ENCODE measurements at regions not wholly inside any gene's neighbourhood (a gene's known extent, or its start where the extent isn't known, plus 50 kb on each side); places are given as distances from the start of the nearest gene placed in this dataset.

- WGBS, 2 experiments (ENCODE audit: insufficient coverage in 2 of 2) = no CpG with 5 or more reads among the region's 4 CpGs
- H3K27ac ChIP-seq (ENCODE audit: low read depth, low read length, severe bottlenecking) = no peak overlapping the region
These were observed 447.9 kb upstream of the DSEL start for GRCh38 chr18:67964462-67964861.

GRCh38 chr18:67961701-67962440 is 445.4 kb upstream of the DSEL start:
- Histone ChIP-seq H3K9me3 (ENCODE audit: control insufficient read depth, low read length) (no peaks in the 10 kb centered on the region), H3K27ac (ENCODE audit: low read depth, low read length, severe bottlenecking) (no peak overlapping the region), H3K4me3 (ENCODE audit: extremely low read depth, insufficient read depth, low read length, poor library complexity, severe bottlenecking) (no peak overlapping the region), H3K36me3 (ENCODE audit: control insufficient read depth, insufficient read depth, low read length) (no peaks in the 10 kb centered on the region), H3K4me1 (ENCODE audit: control insufficient read depth, insufficient read depth, low read length, poor library complexity, severe bottlenecking) (no peaks in the 10 kb centered on the region)
- WGBS, 2 experiments (ENCODE audit: insufficient coverage in 2 of 2) = 74 to 94% methylated on average over 2 to 3 of the region's 7 CpGs

More at GRCh38 chr18:67964462-67964861, 447.9 kb upstream of the DSEL start:
- Histone ChIP-seq H3K9me3 (ENCODE audit: control insufficient read depth, low read length) (no peaks in the 10 kb centered on the region), H3K4me3 (ENCODE audit: extremely low read depth, insufficient read depth, low read length, poor library complexity, severe bottlenecking) (no peak overlapping the region), H3K36me3 (ENCODE audit: control insufficient read depth, insufficient read depth, low read length) (no peaks in the 10 kb centered on the region), H3K4me1 (ENCODE audit: control insufficient read depth, insufficient read depth, low read length, poor library complexity, severe bottlenecking) (no peaks in the 10 kb centered on the region)

- Histone ChIP-seq H3K4me1 (ENCODE audit: control insufficient read depth, insufficient read depth, low read length, poor library complexity, severe bottlenecking) (no peaks in the 10 kb centered on the region), H3K36me3 (ENCODE audit: control insufficient read depth, insufficient read depth, low read length) (no peaks in the 10 kb centered on the region), H3K4me3 (ENCODE audit: extremely low read depth, insufficient read depth, low read length, poor library complexity, severe bottlenecking) (no peak overlapping the region), H3K9me3 (ENCODE audit: control insufficient read depth, low read length) (no peaks in the 10 kb centered on the region), H3K27ac (ENCODE audit: low read depth, low read length, severe bottlenecking) (no peak overlapping the region)
- WGBS, 2 experiments (ENCODE audit: insufficient coverage in 2 of 2) = no CpG with 5 or more reads among the region's 2 CpGs
These were observed 441.2 kb upstream of the DSEL start for GRCh38 chr18:67957684-67958083.

- no peak overlapping the region for H3K27ac ChIP-seq (ENCODE audit: low read depth, low read length, severe bottlenecking)
- H3K4me3 ChIP-seq (ENCODE audit: extremely low read depth, insufficient read depth, low read length, poor library complexity, severe bottlenecking) = no peak overlapping the region
- no peaks in the 10 kb centered on the region for H3K4me1 ChIP-seq (ENCODE audit: control insufficient read depth, insufficient read depth, low read length, poor library complexity, severe bottlenecking)
- 53 to 60% methylated on average over 2 of the region's 3 CpGs for WGBS, 2 experiments (ENCODE audit: insufficient coverage in 2 of 2)
- no peaks in the 10 kb centered on the region for H3K36me3 ChIP-seq (ENCODE audit: control insufficient read depth, insufficient read depth, low read length)
- no peaks in the 10 kb centered on the region for H3K9me3 ChIP-seq (ENCODE audit: control insufficient read depth, low read length)
These were observed 438.1 kb upstream of the DSEL start for GRCh38 chr18:67954594-67954993.

- no peaks in the 10 kb centered on the region for H3K9me3 ChIP-seq (ENCODE audit: control insufficient read depth, low read length)
- WGBS, 2 experiments (ENCODE audit: insufficient coverage in 2 of 2) = 88 to 96% methylated on average over 5 of the region's 7 CpGs
- no peak overlapping the region for H3K27ac ChIP-seq (ENCODE audit: low read depth, low read length, severe bottlenecking)
- no peaks in the 10 kb centered on the region for H3K36me3 ChIP-seq (ENCODE audit: control insufficient read depth, insufficient read depth, low read length)
- no peaks in the 10 kb centered on the region for H3K4me1 ChIP-seq (ENCODE audit: control insufficient read depth, insufficient read depth, low read length, poor library complexity, severe bottlenecking)
- no peak overlapping the region for H3K4me3 ChIP-seq (ENCODE audit: extremely low read depth, insufficient read depth, low read length, poor library complexity, severe bottlenecking)
These were observed 434.6 kb upstream of the DSEL start for GRCh38 chr18:67951137-67951536.

GRCh38 chr18:67938660-67939059 is 422.1 kb upstream of the DSEL start:
- WGBS, 2 experiments (ENCODE audit: insufficient coverage in 2 of 2) = 70 to 96% methylated on average over 2 of the region's 3 CpGs
- no peak overlapping the region for H3K27ac ChIP-seq (ENCODE audit: low read depth, low read length, severe bottlenecking)

GRCh38 chr18:67935638-67936037 is 419.1 kb upstream of the DSEL start:
- Histone ChIP-seq H3K36me3 (ENCODE audit: control insufficient read depth, insufficient read depth, low read length) (no peaks in the 10 kb centered on the region), H3K4me1 (ENCODE audit: control insufficient read depth, insufficient read depth, low read length, poor library complexity, severe bottlenecking) (no peaks in the 10 kb centered on the region), H3K4me3 (ENCODE audit: extremely low read depth, insufficient read depth, low read length, poor library complexity, severe bottlenecking) (no peak overlapping the region), H3K27ac (ENCODE audit: low read depth, low read length, severe bottlenecking) (no peak overlapping the region), H3K9me3 (ENCODE audit: control insufficient read depth, low read length) (no peaks in the 10 kb centered on the region)
- 100% methylated on average over 2 of the region's 3 CpGs; no CpG with 5 or more reads in 1 of the 2 experiments for WGBS, 2 experiments (ENCODE audit: insufficient coverage in 2 of 2)

More at GRCh38 chr18:67938660-67939059, 422.1 kb upstream of the DSEL start:
- no peaks in the 10 kb centered on the region for H3K4me1 ChIP-seq (ENCODE audit: control insufficient read depth, insufficient read depth, low read length, poor library complexity, severe bottlenecking)
- H3K4me3 ChIP-seq (ENCODE audit: extremely low read depth, insufficient read depth, low read length, poor library complexity, severe bottlenecking) = no peak overlapping the region
- H3K9me3 ChIP-seq (ENCODE audit: control insufficient read depth, low read length) = no peaks in the 10 kb centered on the region
- no peaks in the 10 kb centered on the region for H3K36me3 ChIP-seq (ENCODE audit: control insufficient read depth, insufficient read depth, low read length)

- H3K27ac ChIP-seq (ENCODE audit: low read depth, low read length, severe bottlenecking) = no peak overlapping the region
- H3K9me3 ChIP-seq (ENCODE audit: control insufficient read depth, low read length) = no peaks in the 10 kb centered on the region
- no peaks in the 10 kb centered on the region for H3K4me1 ChIP-seq (ENCODE audit: control insufficient read depth, insufficient read depth, low read length, poor library complexity, severe bottlenecking)
- H3K4me3 ChIP-seq (ENCODE audit: extremely low read depth, insufficient read depth, low read length, poor library complexity, severe bottlenecking) = no peak overlapping the region
- no CpG with 5 or more reads among the region's 1 CpG for WGBS, 2 experiments (ENCODE audit: insufficient coverage in 2 of 2)
- no peaks in the 10 kb centered on the region for H3K36me3 ChIP-seq (ENCODE audit: control insufficient read depth, insufficient read depth, low read length)
These were observed 416.8 kb upstream of the DSEL start for GRCh38 chr18:67933271-67933670.

- Histone ChIP-seq H3K4me1 (ENCODE audit: control insufficient read depth, insufficient read depth, low read length, poor library complexity, severe bottlenecking) (no peaks in the 10 kb centered on the region), H3K4me3 (ENCODE audit: extremely low read depth, insufficient read depth, low read length, poor library complexity, severe bottlenecking) (no peak overlapping the region), H3K27ac (ENCODE audit: low read depth, low read length, severe bottlenecking) (no peak overlapping the region), H3K9me3 (ENCODE audit: control insufficient read depth, low read length) (no peaks in the 10 kb centered on the region), H3K36me3 (ENCODE audit: control insufficient read depth, insufficient read depth, low read length) (no peaks in the 10 kb centered on the region)
- WGBS, 2 experiments (ENCODE audit: insufficient coverage in 2 of 2) = no CpG with 5 or more reads among the region's 2 CpGs
These were observed 415.8 kb upstream of the DSEL start for GRCh38 chr18:67932271-67932670.

- no peak overlapping the region for H3K4me3 ChIP-seq (ENCODE audit: extremely low read depth, insufficient read depth, low read length, poor library complexity, severe bottlenecking)
- WGBS, 2 experiments (ENCODE audit: insufficient coverage in 2 of 2) = 93 to 100% methylated on average over 2 of the region's 4 CpGs
- no peaks in the 10 kb centered on the region for H3K36me3 ChIP-seq (ENCODE audit: control insufficient read depth, insufficient read depth, low read length)
- H3K27ac ChIP-seq (ENCODE audit: low read depth, low read length, severe bottlenecking) = no peak overlapping the region
- H3K4me1 ChIP-seq (ENCODE audit: control insufficient read depth, insufficient read depth, low read length, poor library complexity, severe bottlenecking) = no peaks in the 10 kb centered on the region
- no peaks in the 10 kb centered on the region for H3K9me3 ChIP-seq (ENCODE audit: control insufficient read depth, low read length)
These were observed 410.7 kb upstream of the DSEL start for GRCh38 chr18:67926929-67927864.
